ENCODE measurements at regions not wholly inside any gene's neighbourhood (a gene's known extent, or its start where the extent isn't known, plus 50 kb on each side); places are given as distances from the start of the nearest gene placed in this dataset.

DNA sequence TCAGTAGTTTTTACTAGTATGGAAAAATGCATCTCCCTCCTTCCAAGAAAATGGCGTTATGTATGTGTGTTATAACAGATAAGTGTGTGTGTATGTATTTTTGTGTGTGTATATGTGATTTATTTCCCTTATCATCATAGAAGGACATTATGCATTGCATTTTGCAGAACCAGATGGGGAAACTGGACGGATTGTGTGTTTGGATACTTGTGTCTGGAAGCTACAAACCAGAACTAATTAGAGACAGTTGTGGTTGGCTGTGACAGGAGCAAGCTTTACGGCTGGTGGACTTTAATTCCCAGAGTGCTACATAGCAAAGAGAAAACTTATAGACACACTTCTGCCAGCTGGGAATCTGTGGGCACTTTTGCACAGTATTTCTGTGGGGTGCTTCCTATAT is 162.5 kb downstream of the RWDD3 start:
- no peaks in the 10 kb centered on the region for H3K27me3 ChIP-seq (ENCODE audit: control insufficient read depth in 1 of 2, insufficient read depth in 2 of 2, low read length in 2 of 2)
- no peaks in the 10 kb centered on the region for H3K4me1 ChIP-seq (ENCODE audit: insufficient read depth, low read length)
- TF ChIP-seq, protein P1, sequence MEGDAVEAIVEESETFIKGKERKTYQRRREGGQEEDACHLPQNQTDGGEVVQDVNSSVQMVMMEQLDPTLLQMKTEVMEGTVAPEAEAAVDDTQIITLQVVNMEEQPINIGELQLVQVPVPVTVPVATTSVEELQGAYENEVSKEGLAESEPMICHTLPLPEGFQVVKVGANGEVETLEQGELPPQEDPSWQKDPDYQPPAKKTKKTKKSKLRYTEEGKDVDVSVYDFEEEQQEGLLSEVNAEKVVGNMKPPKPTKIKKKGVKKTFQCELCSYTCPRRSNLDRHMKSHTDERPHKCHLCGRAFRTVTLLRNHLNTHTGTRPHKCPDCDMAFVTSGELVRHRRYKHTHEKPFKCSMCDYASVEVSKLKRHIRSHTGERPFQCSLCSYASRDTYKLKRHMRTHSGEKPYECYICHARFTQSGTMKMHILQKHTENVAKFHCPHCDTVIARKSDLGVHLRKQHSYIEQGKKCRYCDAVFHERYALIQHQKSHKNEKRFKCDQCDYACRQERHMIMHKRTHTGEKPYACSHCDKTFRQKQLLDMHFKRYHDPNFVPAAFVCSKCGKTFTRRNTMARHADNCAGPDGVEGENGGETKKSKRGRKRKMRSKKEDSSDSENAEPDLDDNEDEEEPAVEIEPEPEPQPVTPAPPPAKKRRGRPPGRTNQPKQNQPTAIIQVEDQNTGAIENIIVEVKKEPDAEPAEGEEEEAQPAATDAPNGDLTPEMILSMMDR (IDR thresholded peaks at IDR 0.05) = no peak
- Mint-ChIP-seq H3K4me1 (ENCODE audit: low read depth) (no peaks in the 10 kb centered on the region), H3K36me3 (ENCODE audit: low read depth) (no peaks in the 10 kb centered on the region), H3K27me3 (no peaks in the 10 kb centered on the region), H3K9me3 (no peaks in the 10 kb centered on the region), H3K4me3 (no peak overlapping the region), H3K27ac (no peak overlapping the region)
- peaks cover 0 to 3% of the 10 kb centered on the region in 2 experiments for H3K9me3 ChIP-seq (ENCODE audit: control insufficient read depth in 1 of 2, insufficient read depth in 1 of 2, low read length in 2 of 2)
- H3K4me3 ChIP-seq (ENCODE audit: low read length) = no peak overlapping the region
- H3K36me3 ChIP-seq (ENCODE audit: insufficient read depth, low read length) = no peaks in the 10 kb centered on the region
- ChIA-PET POLR2A (no interaction called here), CTCF (no interaction called here)
- no peak for ATAC-seq (ENCODE audit: poor library complexity)
- no peak for DNase-seq
- no peak overlapping the region for H3K27ac ChIP-seq (ENCODE audit: low read depth in 1 of 2, low read length in 2 of 2)
- intact Hi-C loops (cut with DNase I, micrococcal nuclease) = no loop called here

DNA sequence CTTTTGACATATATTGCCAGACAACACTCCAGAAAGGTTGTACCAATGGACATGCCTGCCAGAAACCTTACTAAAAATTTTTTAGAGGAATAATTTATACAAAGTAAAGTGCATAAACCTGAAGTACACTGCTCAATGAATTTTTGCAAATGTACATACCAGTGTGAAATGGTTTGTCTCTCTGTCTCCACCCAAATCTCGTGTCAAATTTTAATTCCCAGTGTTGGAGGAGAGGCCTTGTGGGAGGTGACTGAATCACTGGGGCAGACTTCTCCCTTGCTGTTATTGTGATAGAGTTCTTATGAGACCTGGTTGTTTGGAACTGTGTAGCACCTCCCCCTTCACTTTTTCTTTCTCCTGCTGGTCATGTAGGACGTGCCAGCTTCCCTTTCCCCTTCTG is 168.8 kb downstream of the RWDD3 start:
- H3K27ac Mint-ChIP-seq = no peak overlapping the region
- TF ChIP-seq, protein P1 (IDR thresholded peaks at IDR 0.05) = no peak
- no peaks in the 10 kb centered on the region for H3K36me3 ChIP-seq (ENCODE audit: insufficient read depth, low read length)
- CTCF ChIA-PET = no interaction called here
- H3K4me1 Mint-ChIP-seq (ENCODE audit: low read depth) = no peaks in the 10 kb centered on the region
- no peaks in the 10 kb centered on the region for H3K36me3 Mint-ChIP-seq (ENCODE audit: low read depth)
- ATAC-seq (ENCODE audit: poor library complexity) = no peak
- H3K9me3 Mint-ChIP-seq = peaks cover 3% of the 10 kb centered on the region
- H3K27ac ChIP-seq (ENCODE audit: low read depth in 1 of 2, low read length in 2 of 2) = no peak overlapping the region
- intact Hi-C loops (cut with DNase I, micrococcal nuclease) = no loop called here
- H3K9me3 ChIP-seq (ENCODE audit: control insufficient read depth in 1 of 2, insufficient read depth in 1 of 2, low read length in 2 of 2) = no peaks in the 10 kb centered on the region
- no peak overlapping the region for H3K4me3 Mint-ChIP-seq
- H3K4me3 ChIP-seq (ENCODE audit: low read length) = no peak overlapping the region
- POLR2A ChIA-PET = no interaction called here
- H3K27me3 Mint-ChIP-seq = peaks cover 7% of the 10 kb centered on the region
- no peaks in the 10 kb centered on the region for H3K4me1 ChIP-seq (ENCODE audit: insufficient read depth, low read length)
- H3K27me3 ChIP-seq (ENCODE audit: control insufficient read depth in 1 of 2, insufficient read depth in 2 of 2, low read length in 2 of 2) = no peaks in the 10 kb centered on the region
- no peak for DNase-seq

DNA sequence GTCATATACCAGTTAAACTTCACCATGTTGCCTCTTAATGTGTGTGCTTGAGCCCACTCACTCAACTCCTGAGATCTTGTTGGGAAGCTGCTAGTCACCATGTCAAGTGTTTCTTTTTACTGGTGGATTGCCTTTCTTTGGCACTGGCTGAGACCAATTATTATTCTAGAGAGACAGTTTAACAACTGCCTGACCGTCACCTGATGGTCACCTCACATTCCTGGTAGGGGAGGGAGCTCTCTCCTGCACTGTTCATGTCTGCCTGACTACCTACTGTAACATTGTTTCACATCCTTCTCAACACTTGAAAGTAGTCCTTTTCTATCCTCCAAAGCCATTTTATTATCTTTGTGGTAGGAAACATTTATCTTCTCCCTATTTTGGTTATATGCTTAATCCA is 172.3 kb downstream of the RWDD3 start:
- intact Hi-C loops (cut with DNase I, micrococcal nuclease) = no loop called here
- POLR2A ChIA-PET = no interaction called here
- H3K4me1 Mint-ChIP-seq (ENCODE audit: low read depth) = no peaks in the 10 kb centered on the region
- H3K27ac Mint-ChIP-seq = no peak overlapping the region
- no peak overlapping the region for H3K4me3 ChIP-seq (ENCODE audit: low read length)
- CTCF ChIA-PET = no interaction called here
- H3K4me3 Mint-ChIP-seq = no peak overlapping the region
- H3K36me3 ChIP-seq (ENCODE audit: insufficient read depth, low read length) = no peaks in the 10 kb centered on the region
- H3K27me3 ChIP-seq (ENCODE audit: control insufficient read depth in 1 of 2, insufficient read depth in 2 of 2, low read length in 2 of 2) = no peaks in the 10 kb centered on the region
- peaks cover 3% of the 10 kb centered on the region for H3K9me3 Mint-ChIP-seq
- TF ChIP-seq, protein P1 (IDR thresholded peaks at IDR 0.05) = no peak
- H3K9me3 ChIP-seq (ENCODE audit: control insufficient read depth in 1 of 2, insufficient read depth in 1 of 2, low read length in 2 of 2) = no peaks in the 10 kb centered on the region
- DNase-seq = no peak
- peaks cover 17% of the 10 kb centered on the region for H3K27me3 Mint-ChIP-seq
- no peak overlapping the region for H3K27ac ChIP-seq (ENCODE audit: low read depth in 1 of 2, low read length in 2 of 2)
- H3K4me1 ChIP-seq (ENCODE audit: insufficient read depth, low read length) = no peaks in the 10 kb centered on the region
- no peak for ATAC-seq (ENCODE audit: poor library complexity)
- H3K36me3 Mint-ChIP-seq (ENCODE audit: low read depth) = no peaks in the 10 kb centered on the region
